Astrocyte of the spinal cord (primary cell): ENCODE measurements at regions not wholly inside any gene's neighbourhood (a gene's known extent, or its start where the extent isn't known, plus 50 kb on each side); places are given as distances from the start of the nearest gene placed in this dataset.
A peak's percentile ranks its signal among the peaks of the same experiment; 100 is the strongest.

Experiments used
- DNase-seq: peaks from one replicate; pipeline ENCODE4 v3.0.0; 2011; ENCODE audit warnings: low read depth, low spot score
- H3K4me3 ChIP-seq: 2 replicates; pipeline ENCODE4 v1.5.1; 2011; ENCODE audit warnings: low read depth, mild to moderate bottlenecking, low read length, moderate library complexity
- in situ Hi-C: cut with HindIII; loops from 2 replicates; pipeline ENCODE4 v1.10.0; 2017; ENCODE audit warnings: low sequenced_read_pairs
- TF ChIP-seq, protein P1 (sequence below): IDR thresholded peaks from 2 replicates; pipeline ENCODE4 v1.5.1; 2012; ENCODE audit warnings: low read depth, mild to moderate bottlenecking, low read length, inconsistent platforms

DNA sequence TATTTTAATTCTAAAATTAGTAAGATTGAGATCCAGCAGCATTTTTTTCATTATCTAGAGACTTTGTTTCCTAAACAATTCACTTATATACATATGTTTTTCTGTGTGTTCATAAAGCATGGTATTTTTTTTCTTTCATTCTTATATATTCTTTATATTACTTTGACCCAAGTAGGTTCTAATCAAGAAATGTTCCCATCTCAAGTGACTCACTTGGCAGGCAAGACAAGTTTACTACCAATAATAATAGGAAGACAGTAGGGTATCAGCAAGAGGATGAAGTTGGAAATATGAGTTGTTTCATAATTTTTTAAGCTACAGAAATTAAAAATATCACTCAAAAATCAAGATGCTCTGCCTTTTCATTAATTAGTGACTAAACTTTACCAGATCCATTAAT lies 613.4 kb upstream of the ATP2B1 start:
- DNase-seq, result peak; percentile 30
- TF ChIP-seq, protein P1, sequence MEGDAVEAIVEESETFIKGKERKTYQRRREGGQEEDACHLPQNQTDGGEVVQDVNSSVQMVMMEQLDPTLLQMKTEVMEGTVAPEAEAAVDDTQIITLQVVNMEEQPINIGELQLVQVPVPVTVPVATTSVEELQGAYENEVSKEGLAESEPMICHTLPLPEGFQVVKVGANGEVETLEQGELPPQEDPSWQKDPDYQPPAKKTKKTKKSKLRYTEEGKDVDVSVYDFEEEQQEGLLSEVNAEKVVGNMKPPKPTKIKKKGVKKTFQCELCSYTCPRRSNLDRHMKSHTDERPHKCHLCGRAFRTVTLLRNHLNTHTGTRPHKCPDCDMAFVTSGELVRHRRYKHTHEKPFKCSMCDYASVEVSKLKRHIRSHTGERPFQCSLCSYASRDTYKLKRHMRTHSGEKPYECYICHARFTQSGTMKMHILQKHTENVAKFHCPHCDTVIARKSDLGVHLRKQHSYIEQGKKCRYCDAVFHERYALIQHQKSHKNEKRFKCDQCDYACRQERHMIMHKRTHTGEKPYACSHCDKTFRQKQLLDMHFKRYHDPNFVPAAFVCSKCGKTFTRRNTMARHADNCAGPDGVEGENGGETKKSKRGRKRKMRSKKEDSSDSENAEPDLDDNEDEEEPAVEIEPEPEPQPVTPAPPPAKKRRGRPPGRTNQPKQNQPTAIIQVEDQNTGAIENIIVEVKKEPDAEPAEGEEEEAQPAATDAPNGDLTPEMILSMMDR, result no peak
- in situ Hi-C loops, result no loop called here
- H3K4me3 ChIP-seq, result no peak overlapping the region

DNA sequence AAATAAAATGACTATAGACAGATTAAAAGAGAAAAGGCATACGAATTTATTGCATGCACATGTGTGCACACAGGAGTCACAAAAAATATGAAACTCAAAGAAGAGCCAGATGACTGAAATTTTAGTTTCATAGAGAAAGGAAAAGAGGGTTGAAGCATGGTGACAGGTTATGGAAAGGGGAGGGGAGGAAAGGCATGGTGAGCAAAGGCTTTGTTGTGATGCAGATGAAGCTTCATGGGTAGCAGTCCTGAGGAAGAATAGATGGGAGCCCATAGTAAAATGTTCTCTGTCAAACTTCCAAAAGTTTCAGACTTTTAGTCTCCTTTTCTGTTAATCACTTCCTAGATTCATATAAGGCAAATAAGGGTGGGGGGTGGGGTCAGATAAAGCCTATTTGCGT lies 612.7 kb upstream of the ATP2B1 start:
- in situ Hi-C loops, result no loop called here
- TF ChIP-seq, protein P1, result no peak
- H3K4me3 ChIP-seq, result no peak overlapping the region
- no peak for DNase-seq

DNA sequence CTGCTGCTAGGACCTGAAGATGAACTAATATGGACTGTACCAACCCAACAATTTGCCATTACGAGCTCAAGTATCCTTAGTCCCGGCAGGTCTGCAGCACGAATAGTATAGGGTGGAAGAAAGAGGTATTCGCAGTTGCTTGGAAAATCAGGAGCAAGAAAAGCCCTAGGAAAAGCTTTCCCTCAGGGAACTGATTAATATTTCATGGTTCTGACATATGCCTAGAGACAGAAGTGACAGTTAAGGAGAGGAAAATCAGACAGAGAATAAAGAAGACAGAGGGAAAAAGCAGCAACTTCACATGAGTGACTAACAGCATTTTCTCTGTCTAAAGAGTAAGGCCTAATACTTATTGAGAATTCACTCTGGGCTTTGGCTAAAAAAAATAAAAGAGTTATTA lies 602.9 kb upstream of the ATP2B1 start:
- no peak for DNase-seq
- in situ Hi-C loops, result no loop called here
- TF ChIP-seq, protein P1, result no peak
- H3K4me3 ChIP-seq, result no peak overlapping the region

GRCh38 chr12:90305379-90305778 lies 596.7 kb upstream of the ATP2B1 start:
- no peak for DNase-seq
- no peak overlapping the region for H3K4me3 ChIP-seq
- TF ChIP-seq, protein P1, result no peak
- in situ Hi-C loops, result no loop called here

- TF ChIP-seq, protein P1, result no peak
- H3K4me3 ChIP-seq, result no peak overlapping the region
- no peak for DNase-seq
- in situ Hi-C loops, result no loop called here
Observed at GRCh38 chr12:90304231-90304630, 595.6 kb upstream of the ATP2B1 start.

DNA sequence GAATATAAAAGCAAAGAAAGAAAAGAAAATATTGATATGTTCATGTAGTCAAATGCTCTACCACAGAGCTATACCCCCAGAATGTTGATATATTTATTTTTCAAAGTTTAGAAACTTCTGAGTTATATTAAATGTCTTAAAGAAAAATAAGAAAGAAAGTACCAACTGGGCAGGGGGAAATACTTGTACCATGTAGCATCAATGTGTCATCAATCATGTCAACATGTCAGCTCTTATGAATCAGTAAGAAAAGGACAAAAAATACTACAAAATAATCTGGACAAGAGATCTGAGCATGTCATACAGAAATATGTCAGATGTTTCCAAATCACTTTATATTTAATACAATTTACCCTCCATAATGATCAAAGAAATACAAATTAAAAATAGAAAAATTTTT lies 595.1 kb upstream of the ATP2B1 start:
- in situ Hi-C loops, result no loop called here
- TF ChIP-seq, protein P1, result no peak
- DNase-seq, result no peak
- H3K4me3 ChIP-seq, result no peak overlapping the region

DNA sequence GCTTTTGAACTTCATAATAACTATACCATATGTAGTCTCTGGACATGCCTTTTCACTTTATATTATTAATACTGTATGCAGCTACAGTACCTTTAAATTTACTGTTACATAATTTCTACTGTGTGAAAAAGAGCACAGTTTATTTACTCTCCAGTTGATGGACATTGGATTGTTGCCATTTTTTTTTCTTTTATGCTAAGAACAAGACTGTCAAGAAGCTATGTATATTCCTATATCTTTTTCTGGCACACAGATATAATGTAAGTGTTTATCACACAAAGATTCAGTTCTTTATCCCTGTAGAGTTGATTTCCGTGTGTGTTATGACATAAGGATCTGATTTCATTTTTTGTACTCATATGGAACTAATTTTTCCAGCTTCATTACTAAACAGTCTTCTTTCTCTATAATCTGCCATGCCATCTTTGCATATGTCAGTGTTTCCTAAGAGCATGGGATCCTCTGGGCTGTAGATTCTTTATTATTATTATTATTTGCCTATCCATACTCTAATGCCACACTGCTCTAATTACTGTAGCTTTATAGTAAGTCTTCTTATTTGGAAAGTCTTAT lies 593.0 kb upstream of the ATP2B1 start:
- DNase-seq, result no peak
- in situ Hi-C loops, result no loop called here
- TF ChIP-seq, protein P1, result no peak
- H3K4me3 ChIP-seq, result no peak overlapping the region
